Gastroesophageal sphincter (tissue), 4 donors: ENCODE measurements at regions not wholly inside any gene's neighbourhood (a gene's known extent, or its start where the extent isn't known, plus 50 kb on each side); places are given as distances from the start of the nearest gene placed in this dataset.

ENCODE experiments used
- ATAC-seq: fragments of 150-250 bp; one replicate; pipeline ENCODE4 v1.9.1; 2016; ENCODE audit warnings: mild to moderate bottlenecking, moderate library complexity
- H3K27ac ChIP-seq, 4 donors: fragments of 200-600 bp; sonication (generic) in 3 of 4; 1 replicate in 3 of 4; 2 replicates in 1 of 4; pipeline ENCODE4 v1.5.1; 2016 to 2019
- H3K27me3 ChIP-seq: fragments of 200-600 bp; sonication (generic); one replicate; pipeline ENCODE4 v1.5.1; 2019
- H3K36me3 ChIP-seq, 2 donors: fragments of 200-600 bp; sonication (generic); one replicate each; pipeline ENCODE4 v1.5.1; 2019; ENCODE audit warnings: control low read depth in 1 of 2
- H3K4me1 ChIP-seq, 3 donors: fragments of 200-600 bp; sonication (generic); 1 replicate in 2 of 3; 2 replicates in 1 of 3; pipeline ENCODE4 v1.5.1; 2016 to 2019; ENCODE audit warnings: control low read depth in 2 of 3
- H3K4me3 ChIP-seq, 2 donors: fragments of 200-600 bp; sonication (generic); one replicate each; pipeline ENCODE4 v1.5.1; 2019; ENCODE audit warnings: mild to moderate bottlenecking in 1 of 2, moderate library complexity in 1 of 2
- H3K9me3 ChIP-seq, 3 donors: fragments of 200-600 bp; sonication (generic); one replicate each; pipeline ENCODE4 v1.5.1; 2017 to 2019; ENCODE audit warnings: control low read depth in 2 of 3
- CTCF ChIP-seq, 4 experiments: fragments of 200-600 bp in 2 of 4; fragments of 450-650 bp in 2 of 4; sonication (generic) in 1 of 4; IDR thresholded peaks; one replicate each; pipeline ENCODE4 v1.5.1; 2017 to 2019; ENCODE audit warnings: antibody characterized with exemption in 4 of 4, mild to moderate bottlenecking in 2 of 4, moderate library complexity in 2 of 4
- EP300 ChIP-seq: sonication (generic); formaldehyde crosslinking; IDR thresholded peaks from one replicate; pipeline ENCODE4 v1.6.1; 2017; ENCODE audit warnings: antibody characterized with exemption, mild to moderate bottlenecking
- POLR2A ChIP-seq, 2 donors: fragments of 450-650 bp; IDR thresholded peaks; one replicate each; pipeline ENCODE4 v1.6.1; 2017; ENCODE audit warnings: antibody characterized with exemption in 2 of 2, mild to moderate bottlenecking in 2 of 2, moderate library complexity in 1 of 2
- POLR2AphosphoS5 ChIP-seq: sonication (generic); formaldehyde crosslinking; IDR thresholded peaks from one replicate; pipeline ENCODE4 v1.6.1; 2017; ENCODE audit warnings: antibody characterized with exemption
- WGBS, 2 donors: methylation state at CpG; one replicate each; pipeline ENCODE4 v1.1.5; 2018; ENCODE audit warnings: low coverage in 1 of 2; 5-methylcytosine and 5-hydroxymethylcytosine counted together

DNA sequence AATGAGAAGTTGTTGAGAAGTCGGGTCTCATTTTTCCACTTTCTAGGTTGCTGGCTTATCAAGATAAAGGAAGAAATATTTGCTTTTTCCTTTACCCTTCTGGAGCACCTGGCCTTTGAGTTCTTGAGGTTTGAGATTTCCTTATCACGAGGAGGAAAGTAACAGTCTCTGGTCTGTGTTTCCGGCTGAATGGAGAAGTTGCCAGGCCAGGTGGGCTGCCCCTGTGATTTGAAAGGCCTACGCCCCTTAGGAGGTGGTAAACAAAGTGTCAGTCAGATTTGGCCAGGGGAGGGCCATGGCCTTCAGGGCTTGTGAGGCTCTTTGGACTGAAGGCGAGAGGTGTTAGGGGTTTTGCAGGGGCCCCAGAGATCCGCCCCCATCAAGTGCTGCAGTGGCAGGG is 156.7 kb upstream of the HAAO start:
- no peaks in the 10 kb centered on the region for H3K36me3 ChIP-seq
- H3K27ac ChIP-seq: no peak overlapping the region
- H3K4me3 ChIP-seq: no peak overlapping the region
- TF ChIP-seq POLR2AphosphoS5 (no peak), CTCF (IDR thresholded peaks at IDR 0.05) (no peak), EP300 (no peak), POLR2A (IDR thresholded peaks at IDR 0.05) (no peak)
- WGBS, 2 donors: 71 to 73% methylated on average over 2 to 3 of the region's 6 CpGs
- peaks cover 0 to 26% (median 3%) of the 10 kb centered on the region in 3 donors for H3K4me1 ChIP-seq
- no peak for ATAC-seq
- no peaks in the 10 kb centered on the region for H3K27me3 ChIP-seq
- no peaks in the 10 kb centered on the region for H3K9me3 ChIP-seq

DNA sequence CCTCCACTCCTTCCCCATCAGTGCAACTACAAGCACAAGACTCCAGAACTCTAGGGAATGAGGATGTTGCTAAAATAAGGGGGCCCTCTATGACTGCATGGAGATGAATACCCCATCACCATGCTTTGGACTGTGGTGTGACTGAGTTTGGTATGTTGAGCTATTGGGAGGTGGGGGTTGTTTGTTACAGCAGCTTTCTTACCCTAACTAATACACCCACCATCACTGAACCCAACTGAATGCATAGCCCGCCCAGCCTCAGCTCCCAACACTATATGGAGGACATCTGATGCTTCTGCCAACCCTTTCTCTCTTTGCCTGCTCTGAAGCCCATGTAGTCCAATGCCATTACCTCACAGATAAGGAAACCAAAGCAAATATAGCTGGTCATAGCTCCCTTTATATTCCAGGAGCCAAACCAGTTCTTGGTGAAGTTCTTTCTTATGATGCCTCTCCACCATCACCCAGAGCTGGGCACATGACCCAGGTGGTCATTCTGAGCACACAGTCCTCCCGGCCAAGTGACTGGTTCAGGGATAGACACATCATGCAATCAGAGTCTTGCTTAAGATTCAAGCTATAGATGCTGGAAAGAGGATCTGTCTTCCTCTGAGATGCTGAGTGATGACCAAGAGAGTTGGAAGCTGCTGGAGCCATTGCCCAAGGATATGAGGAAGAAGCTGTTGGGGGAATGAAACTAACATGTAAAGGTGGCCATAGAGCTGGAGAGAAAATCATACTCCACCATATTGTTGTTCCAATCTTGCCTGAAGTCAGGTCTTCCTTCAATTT is 155.6 kb upstream of the HAAO start:
- peaks cover 0 to 22% (median 3%) of the 10 kb centered on the region in 3 donors for H3K4me1 ChIP-seq
- no peak for ATAC-seq
- no peak overlapping the region for H3K27ac ChIP-seq
- 84% methylated on average over 2 of the region's 2 CpGs; no CpG with 5 or more reads in 1 of the 2 donors for whole genome bisulfite sequencing, 2 donors
- H3K27me3 ChIP-seq: no peaks in the 10 kb centered on the region
- H3K36me3 ChIP-seq: no peaks in the 10 kb centered on the region
- no peak overlapping the region for H3K4me3 ChIP-seq
- no peaks in the 10 kb centered on the region for H3K9me3 ChIP-seq
- no peak for TF ChIP-seq POLR2A (IDR thresholded peaks at IDR 0.05)
- TF ChIP-seq CTCF (IDR thresholded peaks at IDR 0.05): no peak
- no peak for TF ChIP-seq POLR2AphosphoS5
- TF ChIP-seq EP300: no peak

DNA sequence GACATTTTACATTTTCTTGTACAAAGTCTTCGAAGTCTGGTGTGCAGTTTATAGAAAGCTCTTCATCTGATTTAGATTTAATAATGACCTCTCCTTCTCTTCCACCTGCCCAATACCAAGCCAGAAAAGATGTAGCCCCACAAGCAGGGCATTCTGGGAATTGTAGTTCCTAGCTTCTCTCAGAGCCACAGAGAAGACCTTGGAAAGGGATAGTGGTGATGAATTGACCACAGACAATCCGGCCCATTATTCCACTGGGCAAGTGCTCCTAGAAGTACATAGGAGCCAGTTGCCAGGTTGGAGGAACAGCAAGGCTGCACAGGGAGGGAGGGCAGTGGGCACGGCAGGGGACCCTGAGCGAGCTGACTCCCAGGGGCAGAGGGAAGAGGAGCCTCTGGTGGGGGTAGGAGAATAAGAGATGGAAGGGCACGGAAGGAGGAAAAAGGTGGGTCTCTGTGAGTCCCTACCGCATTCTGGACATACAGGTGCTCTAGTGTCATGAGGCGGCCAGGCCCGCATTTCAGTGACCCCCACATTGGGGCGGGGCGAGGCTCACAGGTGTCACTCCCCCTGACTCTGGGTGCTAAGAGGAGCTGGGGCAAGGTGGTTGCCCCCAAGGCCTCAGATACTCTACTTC is 152.5 kb upstream of the HAAO start:
- no peaks in the 10 kb centered on the region for H3K36me3 ChIP-seq
- no peak overlapping the region for H3K27ac ChIP-seq
- no peaks in the 10 kb centered on the region for H3K9me3 ChIP-seq
- H3K4me1 ChIP-seq: peaks cover 0 to 17% (median 3%) of the 10 kb centered on the region in 3 donors
- no peak for ATAC-seq
- H3K4me3 ChIP-seq: no peak overlapping the region
- WGBS, 2 donors: 85 to 93% methylated on average over 4 to 7 of the region's 10 CpGs
- H3K27me3 ChIP-seq: no peaks in the 10 kb centered on the region
- TF ChIP-seq CTCF (IDR thresholded peaks at IDR 0.05) (no peak), POLR2A (IDR thresholded peaks at IDR 0.05) (no peak), POLR2AphosphoS5 (no peak), EP300 (no peak)

- H3K9me3 ChIP-seq: no peaks in the 10 kb centered on the region
- no peak for TF ChIP-seq CTCF (IDR thresholded peaks at IDR 0.05)
- no peaks in the 10 kb centered on the region for H3K36me3 ChIP-seq
- H3K4me1 ChIP-seq: peaks cover 0 to 35% (median 3%) of the 10 kb centered on the region in 3 donors
- H3K4me3 ChIP-seq: no peak overlapping the region
- H3K27ac ChIP-seq: no peak overlapping the region
- H3K27me3 ChIP-seq: no peaks in the 10 kb centered on the region
- WGBS, 2 donors: 100% methylated on average over 2 to 5 of the region's 13 CpGs
- no peak for ATAC-seq
Measured at GRCh38 chr2:42942990-42943493, 150.7 kb upstream of the HAAO start.
